ENCODE measurements at regions not wholly inside any gene's neighbourhood (a gene's known extent, or its start where the extent isn't known, plus 50 kb on each side); places are given as distances from the start of the nearest gene placed in this dataset.
"Not testable (repeated sequence)": the region's sequence is repeated elsewhere in the genome, so short reads cannot be mapped to it uniquely, and the experiment has no call there.

- DNase-seq, result peak; percentile 16
Measured at GRCh38 chr3:159378396-159379194, 576.7 kb downstream of the MFSD1 start.

GRCh38 chr3:159380891-159381290 lies 579.0 kb downstream of the MFSD1 start:
- no peak for DNase-seq

GRCh38 chr3:159390656-159391212 lies 588.9 kb downstream of the MFSD1 start:
- no peak for DNase-seq

- not testable (repeated sequence) for DNase-seq
Measured at GRCh38 chr3:159397683-159398082, 591.0 kb upstream of the IL12A start.

GRCh38 chr3:159401069-159401468 lies 587.6 kb upstream of the IL12A start:
- no peak for DNase-seq

GRCh38 chr3:159409711-159410110 lies 578.9 kb upstream of the IL12A start:
- DNase-seq, result not testable (repeated sequence)

GRCh38 chr3:159413319-159413718 lies 575.3 kb upstream of the IL12A start:
- DNase-seq, result no peak

- DNase-seq, result peak; percentile 21
Measured at GRCh38 chr3:159416856-159417255, 571.8 kb upstream of the IL12A start.

- no peak for DNase-seq
Measured at GRCh38 chr3:159417761-159418160, 570.9 kb upstream of the IL12A start.

- no peak for DNase-seq
Measured at GRCh38 chr3:159418571-159419526, 569.8 kb upstream of the IL12A start.

GRCh38 chr3:159429702-159430101 lies 558.9 kb upstream of the IL12A start:
- no peak for DNase-seq

GRCh38 chr3:159432682-159433340 lies 555.8 kb upstream of the IL12A start:
- no peak for DNase-seq

- DNase-seq, result no peak
Measured at GRCh38 chr3:159439346-159439745, 549.3 kb upstream of the IL12A start.

- no peak for DNase-seq
Measured at GRCh38 chr3:159441279-159441678, 547.4 kb upstream of the IL12A start.

- no peak for DNase-seq
Measured at GRCh38 chr3:159443266-159443665, 545.4 kb upstream of the IL12A start.

GRCh38 chr3:159447841-159448240 lies 540.8 kb upstream of the IL12A start:
- DNase-seq, result no peak

- DNase-seq, result no peak
Measured at GRCh38 chr3:159448902-159449301, 539.7 kb upstream of the IL12A start.

GRCh38 chr3:159451067-159451466 lies 537.6 kb upstream of the IL12A start:
- DNase-seq, result no peak

GRCh38 chr3:159451482-159451881 lies 537.2 kb upstream of the IL12A start:
- DNase-seq, result no peak

- DNase-seq, result no peak
Measured at GRCh38 chr3:159453036-159453435, 535.6 kb upstream of the IL12A start.

- DNase-seq, result no peak
Measured at GRCh38 chr3:159453945-159454344, 534.7 kb upstream of the IL12A start.

GRCh38 chr3:159455741-159456181 lies 532.9 kb upstream of the IL12A start:
- no peak for DNase-seq
